Prostate gland (tissue), 2 donors: ENCODE measurements at regions not wholly inside any gene's neighbourhood (a gene's known extent, or its start where the extent isn't known, plus 50 kb on each side); places are given as distances from the start of the nearest gene placed in this dataset.

Experiments
- DNase-seq: peaks from one replicate; pipeline ENCODE4 v3.0.0-alpha.2; 2019; ENCODE audit warnings: low spot score
- H3K27ac ChIP-seq, 2 donors: fragments of 200-600 bp; sonication (generic); 2 replicates each; pipeline ENCODE4 v1.5.1; 2017 to 2019
- H3K27me3 ChIP-seq: fragments of 200-600 bp; sonication (generic); replicated peaks from 2 replicates; pipeline ENCODE4 v1.5.1; 2019; ENCODE audit not compliant: insufficient read depth
- H3K36me3 ChIP-seq, 2 donors: fragments of 200-600 bp; sonication (generic); 1 replicate in 1 of 2; 2 replicates in 1 of 2; pipeline versions ENCODE4 v1.5.1 to v1.8.1; 2017 to 2019
- H3K4me1 ChIP-seq: fragments of 200-600 bp; sonication (generic); replicated peaks from 2 replicates; pipeline ENCODE4 v1.5.1; 2019
- H3K4me3 ChIP-seq, 2 donors: fragments of 200-600 bp; sonication (generic); 2 replicates each; pipeline ENCODE4 v1.5.1; 2017 to 2019
- H3K9me3 ChIP-seq: fragments of 200-600 bp; sonication (generic); 2 replicates; pipeline ENCODE4 v1.5.1; 2017
- POLR2A ChIP-seq: fragments of 450-650 bp; IDR thresholded peaks from one replicate; pipeline ENCODE4 v1.6.1; 2016; ENCODE audit warnings: antibody characterized with exemption, mild to moderate bottlenecking
- POLR2AphosphoS5 ChIP-seq: sonication (generic); formaldehyde crosslinking; IDR thresholded peaks from one replicate; pipeline ENCODE4 v1.6.1; 2017; ENCODE audit warnings: antibody characterized with exemption
- WGBS: methylation state at CpG from one replicate; pipeline ENCODE4 v1.1.5; 2018; 5-methylcytosine and 5-hydroxymethylcytosine counted together
- intact Hi-C: fragments of 100-400 bp; cut with DNase I; formaldehyde crosslinking; loops from one replicate; pipeline ENCODE4 v1.14.2; 2022
- TF ChIP-seq, protein P1 (sequence below), 4 experiments: fragments of 200-600 bp in 2 of 4; fragments of 450-650 bp in 2 of 4; sonication (generic) in 2 of 4; IDR thresholded peaks; 1 replicate in 3 of 4; 2 replicates in 1 of 4; pipeline ENCODE4 v1.5.1; 2016 to 2019; ENCODE audit warnings: antibody characterized with exemption in 4 of 4, mild to moderate bottlenecking in 2 of 4, moderate library complexity in 2 of 4

DNA sequence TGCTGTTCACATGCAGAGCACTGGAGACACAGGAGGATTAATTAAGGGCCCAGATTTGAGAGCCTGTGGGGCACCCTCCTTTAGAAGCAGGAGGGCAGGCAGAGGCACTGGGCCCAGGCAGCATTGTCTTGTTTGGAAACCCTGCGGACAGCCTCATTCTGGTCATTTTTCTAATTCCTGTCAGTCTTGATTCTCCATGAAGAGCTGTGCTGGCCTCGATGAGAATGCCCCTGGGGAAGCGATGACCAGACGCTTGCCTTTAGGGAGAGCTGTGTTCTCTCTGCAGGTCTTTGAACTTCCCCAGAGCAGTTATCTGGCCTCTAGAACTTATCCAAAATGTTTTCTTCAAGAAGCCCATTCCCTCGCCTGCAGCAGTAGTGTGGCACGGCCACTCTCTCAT is 117.8 kb upstream of the PTCH1 start:
- Histone ChIP-seq H3K4me1 (no peaks in the 10 kb centered on the region), H3K27ac (no peak overlapping the region), H3K4me3 (no peak overlapping the region), H3K27me3 (no peaks in the 10 kb centered on the region), H3K36me3 (no peaks in the 10 kb centered on the region), H3K9me3 (no peaks in the 10 kb centered on the region)
- no peak for DNase-seq
- no peak for TF ChIP-seq POLR2A
- TF ChIP-seq POLR2AphosphoS5, result no peak
- TF ChIP-seq, protein P1, sequence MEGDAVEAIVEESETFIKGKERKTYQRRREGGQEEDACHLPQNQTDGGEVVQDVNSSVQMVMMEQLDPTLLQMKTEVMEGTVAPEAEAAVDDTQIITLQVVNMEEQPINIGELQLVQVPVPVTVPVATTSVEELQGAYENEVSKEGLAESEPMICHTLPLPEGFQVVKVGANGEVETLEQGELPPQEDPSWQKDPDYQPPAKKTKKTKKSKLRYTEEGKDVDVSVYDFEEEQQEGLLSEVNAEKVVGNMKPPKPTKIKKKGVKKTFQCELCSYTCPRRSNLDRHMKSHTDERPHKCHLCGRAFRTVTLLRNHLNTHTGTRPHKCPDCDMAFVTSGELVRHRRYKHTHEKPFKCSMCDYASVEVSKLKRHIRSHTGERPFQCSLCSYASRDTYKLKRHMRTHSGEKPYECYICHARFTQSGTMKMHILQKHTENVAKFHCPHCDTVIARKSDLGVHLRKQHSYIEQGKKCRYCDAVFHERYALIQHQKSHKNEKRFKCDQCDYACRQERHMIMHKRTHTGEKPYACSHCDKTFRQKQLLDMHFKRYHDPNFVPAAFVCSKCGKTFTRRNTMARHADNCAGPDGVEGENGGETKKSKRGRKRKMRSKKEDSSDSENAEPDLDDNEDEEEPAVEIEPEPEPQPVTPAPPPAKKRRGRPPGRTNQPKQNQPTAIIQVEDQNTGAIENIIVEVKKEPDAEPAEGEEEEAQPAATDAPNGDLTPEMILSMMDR (IDR thresholded peaks at IDR 0.05), result no peak
- intact Hi-C loops, result no loop called here
- 85% methylated on average over 6 of the region's 6 CpGs for WGBS

DNA sequence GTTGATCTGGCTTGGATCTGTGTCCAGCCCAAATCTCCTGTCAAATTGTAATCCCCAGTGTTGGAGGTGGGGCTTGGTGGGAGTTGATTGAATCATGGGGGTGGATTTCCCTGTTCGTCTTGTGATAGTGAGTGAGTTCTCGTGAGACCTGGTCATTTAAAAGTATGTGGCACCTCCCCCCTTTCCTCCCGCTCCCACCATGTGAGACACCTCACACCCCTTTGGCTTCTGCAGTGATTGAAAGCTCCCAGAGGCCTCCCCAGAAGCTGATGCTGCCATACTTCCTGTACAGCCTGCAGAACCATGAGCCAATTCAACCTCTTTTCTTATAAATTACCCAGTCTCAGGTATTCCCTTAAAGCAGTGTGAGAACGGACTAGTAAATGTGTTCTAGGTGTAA is 117.3 kb upstream of the PTCH1 start:
- 72% methylated on average over 4 of the region's 4 CpGs for WGBS
- H3K4me3 ChIP-seq, result no peak overlapping the region
- H3K9me3 ChIP-seq, result no peaks in the 10 kb centered on the region
- H3K27ac ChIP-seq, result no peak overlapping the region
- H3K27me3 ChIP-seq, result no peaks in the 10 kb centered on the region
- H3K36me3 ChIP-seq, result no peaks in the 10 kb centered on the region
- no peak for TF ChIP-seq POLR2A
- no peak for TF ChIP-seq POLR2AphosphoS5
- TF ChIP-seq, protein P1 (IDR thresholded peaks at IDR 0.05), result no peak
- intact Hi-C loops, result no loop called here
- H3K4me1 ChIP-seq, result no peaks in the 10 kb centered on the region
- DNase-seq, result no peak

DNA sequence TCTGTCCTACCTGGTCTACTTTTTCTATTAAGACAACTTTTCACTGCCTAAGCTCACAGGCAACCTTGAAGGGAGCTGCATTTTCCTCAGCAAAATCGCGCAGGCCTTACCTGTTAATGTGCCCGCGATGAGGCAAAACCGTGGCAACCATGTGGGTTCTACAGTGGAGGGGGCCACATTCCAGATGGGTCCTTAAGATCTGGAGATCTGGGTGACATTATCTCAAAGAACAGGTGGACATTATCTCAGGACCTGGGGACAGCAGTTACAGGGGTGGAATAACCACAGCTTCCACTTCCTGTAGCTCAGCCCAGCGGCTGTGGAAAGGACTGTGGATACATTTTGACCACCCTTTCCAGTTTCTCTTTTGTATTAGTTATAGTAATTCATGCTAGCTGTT is 112.8 kb upstream of the PTCH1 start:
- H3K36me3 ChIP-seq, result no peaks in the 10 kb centered on the region
- H3K4me1 ChIP-seq, result no peaks in the 10 kb centered on the region
- DNase-seq, result no peak
- no peak overlapping the region for H3K27ac ChIP-seq
- TF ChIP-seq POLR2A, result no peak
- TF ChIP-seq POLR2AphosphoS5, result no peak
- TF ChIP-seq, protein P1 (IDR thresholded peaks at IDR 0.05), result no peak
- no peaks in the 10 kb centered on the region for H3K9me3 ChIP-seq
- intact Hi-C loops, result no loop called here
- no peak overlapping the region for H3K4me3 ChIP-seq
- H3K27me3 ChIP-seq, result no peaks in the 10 kb centered on the region
- 87% methylated on average over 6 of the region's 6 CpGs for WGBS

DNA sequence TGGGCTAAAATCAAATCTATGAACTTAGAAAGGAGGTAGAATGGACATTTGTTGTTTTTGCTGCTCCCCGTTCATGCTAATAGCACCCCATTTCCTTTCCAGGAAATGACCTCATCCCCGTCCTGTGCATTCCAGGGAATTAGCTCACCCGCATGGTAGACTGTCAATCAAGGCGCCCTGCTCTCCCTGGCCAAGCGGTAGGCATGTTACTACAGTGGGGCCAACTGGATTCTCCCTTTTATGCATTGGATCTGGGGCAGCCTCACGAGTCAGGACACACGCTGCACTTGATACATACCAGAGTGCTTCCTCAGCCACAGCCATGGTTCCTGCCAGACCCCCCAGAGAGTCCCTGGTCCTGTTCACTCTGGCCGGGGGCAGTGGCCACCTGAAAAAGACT is 111.0 kb upstream of the PTCH1 start:
- H3K36me3 ChIP-seq, result no peaks in the 10 kb centered on the region
- intact Hi-C loops, result no loop called here
- H3K27ac ChIP-seq, result no peak overlapping the region
- no peak overlapping the region for H3K4me3 ChIP-seq
- TF ChIP-seq, protein P1 (IDR thresholded peaks at IDR 0.05), result no peak
- no peak for TF ChIP-seq POLR2A
- TF ChIP-seq POLR2AphosphoS5, result no peak
- no peaks in the 10 kb centered on the region for H3K9me3 ChIP-seq
- no peaks in the 10 kb centered on the region for H3K4me1 ChIP-seq
- WGBS, result 80% methylated on average over 8 of the region's 8 CpGs
- H3K27me3 ChIP-seq, result no peaks in the 10 kb centered on the region
- no peak for DNase-seq

DNA sequence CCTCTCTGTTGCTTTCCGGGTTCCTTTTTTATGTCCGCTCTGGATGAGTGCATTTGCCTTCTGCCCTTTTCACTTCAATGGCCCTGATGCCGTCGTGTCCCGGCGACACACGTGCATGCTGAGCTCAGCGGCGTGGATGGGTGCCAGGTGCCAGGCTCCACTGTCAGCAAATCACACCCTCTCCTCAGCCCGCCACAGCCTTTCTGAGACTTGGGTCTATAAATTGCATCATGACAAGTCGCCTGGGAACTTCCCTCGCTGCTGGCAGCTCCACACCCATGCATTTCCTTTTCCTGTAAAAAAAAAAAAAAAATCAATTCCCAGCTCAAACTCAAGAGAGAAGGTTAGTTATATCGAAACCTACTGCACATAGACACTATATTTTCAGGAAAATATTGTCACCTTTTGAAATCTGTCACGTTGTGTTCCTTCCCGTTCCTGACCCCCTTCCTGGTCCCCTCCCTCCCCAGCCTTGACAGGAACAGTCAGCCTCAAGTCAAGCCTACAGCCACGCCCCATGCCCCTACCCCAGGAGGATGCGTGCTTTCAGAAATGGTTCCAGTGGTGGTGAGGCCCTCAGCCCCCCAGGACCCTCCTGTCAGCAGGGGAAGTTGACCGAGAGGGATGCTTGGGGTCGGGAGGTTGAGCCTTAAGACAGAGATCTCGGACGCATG is 110.3 kb upstream of the PTCH1 start:
- no peaks in the 10 kb centered on the region for H3K36me3 ChIP-seq
- WGBS, result 72% methylated on average over 21 of the region's 21 CpGs

More for the DNA sequence above, 110.3 kb upstream of the PTCH1 start:
- H3K4me3 ChIP-seq, result no peak overlapping the region
- no peaks in the 10 kb centered on the region for H3K27me3 ChIP-seq
- no peak for TF ChIP-seq POLR2AphosphoS5
- TF ChIP-seq POLR2A, result no peak
- TF ChIP-seq, protein P1 (IDR thresholded peaks at IDR 0.05), result no peak
- DNase-seq, result no peak
- H3K27ac ChIP-seq, result no peak overlapping the region
- H3K4me1 ChIP-seq, result no peaks in the 10 kb centered on the region
- intact Hi-C loops, result no loop called here
- H3K9me3 ChIP-seq, result no peaks in the 10 kb centered on the region
